ENCODE measurements at regions not wholly inside any gene's neighbourhood (a gene's known extent, or its start where the extent isn't known, plus 50 kb on each side); places are given as distances from the start of the nearest gene placed in this dataset.
"Not testable (repeated sequence)": the region's sequence is repeated elsewhere in the genome, so short reads cannot be mapped to it uniquely, and the experiment has no call there.

- CTCF ChIA-PET, POLR2A ChIA-PET: not testable (repeated sequence)
Observed at GRCh38 chr3:81182086-81182875, 579.2 kb downstream of the GBE1 start.

GRCh38 chr3:81173514-81173913 is 587.9 kb downstream of the GBE1 start:
- Mint-ChIP-seq H3K4me1 (no peaks in the 10 kb centered on the region), H3K4me3 (no peak overlapping the region), H3K9me3 (no peaks in the 10 kb centered on the region), H3K36me3 (ENCODE audit: low read depth) (no peaks in the 10 kb centered on the region), H3K27ac (no peak overlapping the region), H3K27me3 (no peaks in the 10 kb centered on the region)
- no peak for DNase-seq
- ChIA-PET CTCF (no interaction called here), POLR2A (no interaction called here)

More at GRCh38 chr3:81182086-81182875, 579.2 kb downstream of the GBE1 start:
- H3K27me3 Mint-ChIP-seq; H3K27ac Mint-ChIP-seq; H3K36me3 Mint-ChIP-seq (ENCODE audit: low read depth); DNase-seq; H3K4me3 Mint-ChIP-seq; H3K4me1 Mint-ChIP-seq: not testable (repeated sequence)
- H3K9me3 Mint-ChIP-seq = peaks cover 23% of the 10 kb centered on the region

GRCh38 chr3:81170298-81170697 is 591.1 kb downstream of the GBE1 start:
- Mint-ChIP-seq H3K9me3 (peaks cover 9% of the 10 kb centered on the region), H3K27ac (no peak overlapping the region), H3K4me3 (no peak overlapping the region), H3K4me1 (no peaks in the 10 kb centered on the region), H3K27me3 (no peaks in the 10 kb centered on the region), H3K36me3 (ENCODE audit: low read depth) (no peaks in the 10 kb centered on the region)
- DNase-seq = no peak
- ChIA-PET POLR2A (no interaction called here), CTCF (no interaction called here)

GRCh38 chr3:81164806-81165205 is 596.6 kb downstream of the GBE1 start:
- peaks cover 9% of the 10 kb centered on the region for H3K9me3 Mint-ChIP-seq
- no peaks in the 10 kb centered on the region for H3K4me1 Mint-ChIP-seq
- H3K27me3 Mint-ChIP-seq = no peaks in the 10 kb centered on the region
- ChIA-PET CTCF (no interaction called here), POLR2A (no interaction called here)
- H3K27ac Mint-ChIP-seq = no peak overlapping the region
- H3K36me3 Mint-ChIP-seq (ENCODE audit: low read depth) = no peaks in the 10 kb centered on the region
- DNase-seq = no peak
- H3K4me3 Mint-ChIP-seq = no peak overlapping the region

- Mint-ChIP-seq H3K27ac (no peak overlapping the region), H3K4me3 (no peak overlapping the region), H3K4me1 (no peaks in the 10 kb centered on the region), H3K27me3 (no peaks in the 10 kb centered on the region), H3K36me3 (ENCODE audit: low read depth) (no peaks in the 10 kb centered on the region), H3K9me3 (peaks cover 5% of the 10 kb centered on the region)
- CTCF ChIA-PET = no interaction called here
- POLR2A ChIA-PET = no interaction called here
- DNase-seq = no peak
Observed at GRCh38 chr3:81161851-81162250, 599.6 kb downstream of the GBE1 start.

GRCh38 chr3:81161100-81161499 is 600.3 kb downstream of the GBE1 start:
- CTCF ChIA-PET = no interaction called here
- POLR2A ChIA-PET = no interaction called here
- H3K27ac Mint-ChIP-seq = no peak overlapping the region

GRCh38 chr3:81154611-81155143 is 606.8 kb downstream of the GBE1 start:
- Mint-ChIP-seq H3K27ac (no peak overlapping the region), H3K27me3 (no peaks in the 10 kb centered on the region), H3K4me3 (no peak overlapping the region), H3K36me3 (ENCODE audit: low read depth) (no peaks in the 10 kb centered on the region), H3K4me1 (no peaks in the 10 kb centered on the region), H3K9me3 (peaks cover 2% of the 10 kb centered on the region)
- DNase-seq = no peak
- POLR2A ChIA-PET = no interaction called here
- CTCF ChIA-PET = no interaction called here

More at GRCh38 chr3:81161100-81161499, 600.3 kb downstream of the GBE1 start:
- H3K4me3 Mint-ChIP-seq = no peak overlapping the region
- no peaks in the 10 kb centered on the region for H3K4me1 Mint-ChIP-seq
- no peak for DNase-seq
- peaks cover 5% of the 10 kb centered on the region for H3K9me3 Mint-ChIP-seq
- no peaks in the 10 kb centered on the region for H3K27me3 Mint-ChIP-seq
- H3K36me3 Mint-ChIP-seq (ENCODE audit: low read depth) = no peaks in the 10 kb centered on the region

GRCh38 chr3:81152156-81152555 is 609.3 kb downstream of the GBE1 start:
- Mint-ChIP-seq H3K36me3 (ENCODE audit: low read depth) (no peaks in the 10 kb centered on the region), H3K27me3 (no peaks in the 10 kb centered on the region), H3K27ac (no peak overlapping the region), H3K4me3 (no peak overlapping the region), H3K4me1 (no peaks in the 10 kb centered on the region), H3K9me3 (no peaks in the 10 kb centered on the region)
- POLR2A ChIA-PET = no interaction called here
- CTCF ChIA-PET = no interaction called here
- DNase-seq = no peak

GRCh38 chr3:81132995-81133394 is 628.5 kb downstream of the GBE1 start:
- DNase-seq = no peak
- peaks cover 6% of the 10 kb centered on the region for H3K9me3 Mint-ChIP-seq
- H3K27ac Mint-ChIP-seq = no peak overlapping the region
- POLR2A ChIA-PET = no interaction called here
- no peak overlapping the region for H3K4me3 Mint-ChIP-seq
- CTCF ChIA-PET = no interaction called here
- no peaks in the 10 kb centered on the region for H3K36me3 Mint-ChIP-seq (ENCODE audit: low read depth)
- H3K27me3 Mint-ChIP-seq = no peaks in the 10 kb centered on the region
- H3K4me1 Mint-ChIP-seq = no peaks in the 10 kb centered on the region

- CTCF ChIA-PET = no interaction called here
- no peak for DNase-seq
- Mint-ChIP-seq H3K27ac (no peak overlapping the region), H3K27me3 (no peaks in the 10 kb centered on the region), H3K4me3 (no peak overlapping the region), H3K36me3 (ENCODE audit: low read depth) (no peaks in the 10 kb centered on the region), H3K9me3 (no peaks in the 10 kb centered on the region), H3K4me1 (no peaks in the 10 kb centered on the region)
- POLR2A ChIA-PET = no interaction called here
Observed at GRCh38 chr3:81105789-81106488, 655.5 kb downstream of the GBE1 start.

- Mint-ChIP-seq H3K4me3 (no peak overlapping the region), H3K27me3 (no peaks in the 10 kb centered on the region), H3K9me3 (no peaks in the 10 kb centered on the region), H3K27ac (no peak overlapping the region), H3K36me3 (ENCODE audit: low read depth) (no peaks in the 10 kb centered on the region), H3K4me1 (no peaks in the 10 kb centered on the region)
- POLR2A ChIA-PET = no interaction called here
- CTCF ChIA-PET = no interaction called here
- no peak for DNase-seq
Observed at GRCh38 chr3:81105206-81105605, 656.2 kb downstream of the GBE1 start.

- no peaks in the 10 kb centered on the region for H3K4me1 Mint-ChIP-seq
- POLR2A ChIA-PET = no interaction called here
- peaks cover 3% of the 10 kb centered on the region for H3K9me3 Mint-ChIP-seq
- CTCF ChIA-PET = no interaction called here
- H3K36me3 Mint-ChIP-seq (ENCODE audit: low read depth) = no peaks in the 10 kb centered on the region
- H3K27ac Mint-ChIP-seq = no peak overlapping the region
- DNase-seq = no peak
- no peaks in the 10 kb centered on the region for H3K27me3 Mint-ChIP-seq
- H3K4me3 Mint-ChIP-seq = no peak overlapping the region
Observed at GRCh38 chr3:81097889-81098288, 663.6 kb downstream of the GBE1 start.

- Mint-ChIP-seq H3K36me3 (ENCODE audit: low read depth) (no peaks in the 10 kb centered on the region), H3K27ac (no peak overlapping the region), H3K27me3 (no peaks in the 10 kb centered on the region), H3K9me3 (peaks cover 3% of the 10 kb centered on the region), H3K4me1 (no peaks in the 10 kb centered on the region), H3K4me3 (no peak overlapping the region)
- CTCF ChIA-PET = no interaction called here
- DNase-seq = no peak
- POLR2A ChIA-PET = no interaction called here
Observed at GRCh38 chr3:81095956-81096355, 665.5 kb downstream of the GBE1 start.

GRCh38 chr3:81094986-81095385 is 666.5 kb downstream of the GBE1 start:
- CTCF ChIA-PET = no interaction called here
- H3K9me3 Mint-ChIP-seq = peaks cover 3% of the 10 kb centered on the region
- H3K27ac Mint-ChIP-seq = no peak overlapping the region
- no peak overlapping the region for H3K4me3 Mint-ChIP-seq
- no peak for DNase-seq
- H3K4me1 Mint-ChIP-seq = no peaks in the 10 kb centered on the region
- H3K36me3 Mint-ChIP-seq (ENCODE audit: low read depth) = no peaks in the 10 kb centered on the region
- H3K27me3 Mint-ChIP-seq = no peaks in the 10 kb centered on the region
- POLR2A ChIA-PET = no interaction called here

Data from activated CD4-positive, alpha-beta T cell treated with anti-CD3 and anti-CD28 coated beads, Interleukin-2, amount 10 ng/mL, durations not matched to agents 7 days and 5 days (primary cell).